AG10803 (cell line): ENCODE measurements at regions not wholly inside any gene's neighbourhood (a gene's known extent, or its start where the extent isn't known, plus 50 kb on each side); places are given as distances from the start of the nearest gene placed in this dataset.

Experiments
- DNase-seq: peaks from one replicate; pipeline ENCODE4 v3.0.0; 2010; ENCODE audit warnings: low read depth
- H3K4me3 ChIP-seq: 2 replicates; pipeline ENCODE4 v1.5.1; 2011; ENCODE audit warnings: mild to moderate bottlenecking, low read length, control low read depth
- TF ChIP-seq, protein P1 (sequence below): conservative IDR thresholded peaks from 2 replicates; pipeline ENCODE4 v1.5.1; 2011; ENCODE audit warnings: mild to moderate bottlenecking, low read length, control low read depth, inconsistent platforms

- TF ChIP-seq, protein P1, sequence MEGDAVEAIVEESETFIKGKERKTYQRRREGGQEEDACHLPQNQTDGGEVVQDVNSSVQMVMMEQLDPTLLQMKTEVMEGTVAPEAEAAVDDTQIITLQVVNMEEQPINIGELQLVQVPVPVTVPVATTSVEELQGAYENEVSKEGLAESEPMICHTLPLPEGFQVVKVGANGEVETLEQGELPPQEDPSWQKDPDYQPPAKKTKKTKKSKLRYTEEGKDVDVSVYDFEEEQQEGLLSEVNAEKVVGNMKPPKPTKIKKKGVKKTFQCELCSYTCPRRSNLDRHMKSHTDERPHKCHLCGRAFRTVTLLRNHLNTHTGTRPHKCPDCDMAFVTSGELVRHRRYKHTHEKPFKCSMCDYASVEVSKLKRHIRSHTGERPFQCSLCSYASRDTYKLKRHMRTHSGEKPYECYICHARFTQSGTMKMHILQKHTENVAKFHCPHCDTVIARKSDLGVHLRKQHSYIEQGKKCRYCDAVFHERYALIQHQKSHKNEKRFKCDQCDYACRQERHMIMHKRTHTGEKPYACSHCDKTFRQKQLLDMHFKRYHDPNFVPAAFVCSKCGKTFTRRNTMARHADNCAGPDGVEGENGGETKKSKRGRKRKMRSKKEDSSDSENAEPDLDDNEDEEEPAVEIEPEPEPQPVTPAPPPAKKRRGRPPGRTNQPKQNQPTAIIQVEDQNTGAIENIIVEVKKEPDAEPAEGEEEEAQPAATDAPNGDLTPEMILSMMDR = no peak
- no peak for DNase-seq
- H3K4me3 ChIP-seq = no peak overlapping the region
These were observed 229.1 kb downstream of the ENGASE start for GRCh38 chr17:79303641-79304205.

DNA sequence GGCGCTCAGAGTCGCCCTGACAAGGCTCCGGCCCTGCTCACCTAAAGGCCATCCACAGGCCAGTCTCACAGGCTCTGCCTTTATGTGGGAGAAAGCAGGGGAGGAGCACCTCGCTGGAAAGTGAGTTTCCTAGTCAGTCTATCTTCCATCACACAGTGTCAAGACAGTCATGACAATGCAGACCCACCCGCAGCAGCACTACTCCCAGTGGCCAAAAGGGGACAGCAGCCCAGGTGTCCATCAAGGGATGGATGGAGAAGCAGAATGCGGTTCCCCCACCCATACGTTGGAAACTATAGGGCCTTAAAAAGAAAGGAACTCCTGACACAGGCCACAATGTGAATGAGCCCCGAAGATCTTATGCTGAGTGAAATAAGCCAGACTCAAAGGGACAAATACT is 226.8 kb downstream of the ENGASE start:
- no peak for DNase-seq
- no peak overlapping the region for H3K4me3 ChIP-seq
- TF ChIP-seq, protein P1 = no peak

DNA sequence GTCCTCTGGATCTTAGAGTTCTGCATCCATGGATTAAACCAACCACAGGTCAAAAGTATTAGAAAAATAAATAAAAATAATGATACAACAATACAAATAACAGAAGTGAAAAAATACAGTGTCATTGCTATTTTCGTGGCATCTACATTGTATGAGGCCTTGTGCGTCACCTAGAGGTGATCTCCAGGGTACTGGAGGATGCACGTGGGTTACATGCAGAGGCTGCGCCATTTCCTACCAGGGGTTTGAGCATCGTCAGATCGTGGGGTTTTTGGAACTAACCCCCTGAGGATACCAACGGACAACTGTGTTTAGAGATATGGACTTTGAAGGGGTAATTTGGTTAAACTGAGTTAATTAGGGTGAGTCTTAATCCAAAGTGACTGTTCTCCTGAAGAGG is 224.7 kb downstream of the ENGASE start:
- TF ChIP-seq, protein P1 = no peak
- no peak overlapping the region for H3K4me3 ChIP-seq
- DNase-seq = no peak

GRCh38 chr17:79298799-79299198 is 224.2 kb downstream of the ENGASE start:
- no peak for DNase-seq
- TF ChIP-seq, protein P1 = no peak
- no peak overlapping the region for H3K4me3 ChIP-seq

GRCh38 chr17:79296243-79296642 is 221.6 kb downstream of the ENGASE start:
- H3K4me3 ChIP-seq = no peak overlapping the region
- no peak for DNase-seq
- TF ChIP-seq, protein P1 = no peak

- TF ChIP-seq, protein P1 = no peak
- no peak for DNase-seq
- H3K4me3 ChIP-seq = no peak overlapping the region
These were observed 220.7 kb downstream of the ENGASE start for GRCh38 chr17:79295307-79295706.

- no peak overlapping the region for H3K4me3 ChIP-seq
- peak; percentile 7 for DNase-seq
- TF ChIP-seq, protein P1 = no peak
These were observed 219.9 kb downstream of the ENGASE start for GRCh38 chr17:79294459-79295071.
